A549 (cell line): ENCODE measurements at regions not wholly inside any gene's neighbourhood (a gene's known extent, or its start where the extent isn't known, plus 50 kb on each side); places are given as distances from the start of the nearest gene placed in this dataset.

Experiments used
- ATAC-seq, 2 experiments: fragments of 200-7000 bp in 1 of 2; fragments of >200 bp in 1 of 2; cut with Nextera tagmentation in 1 of 2; cut with Tn5 transposase in 1 of 2; 3 replicates each; pipeline versions ENCODE4 v1.8.0 to v1.9.1; 2018 to 2020; ENCODE audit warnings: mild to moderate bottlenecking in 1 of 2, moderate library complexity in 1 of 2
- CTCF ChIA-PET: fragments of 300-600 bp; sonication (Branson Sonifier 250); formaldehyde crosslinking; extraction: SDS; loops from one replicate; lab custom pipeline; 2021; ENCODE audit warnings: antibody characterized with exemption, inconsistent platforms; lab: Yijun Ruan, JAX
- POLR2A ChIA-PET: fragments of 350-600 bp; formaldehyde crosslinking; extraction: SDS; loops from one replicate; lab custom pipeline; 2021; ENCODE audit warnings: antibody characterized with exemption, inconsistent platforms; lab: Yijun Ruan, JAX
- DNase-seq, 2 experiments: peaks; one replicate each; pipeline versions ENCODE4 v3.0.0 to v3.0.0-alpha.2; 2011 to 2016; ENCODE audit warnings: low read depth in 1 of 2, low spot score in 1 of 2
- FAIRE-seq: peaks from 2 replicates; lab custom pipeline; 2011; peaks lifted over from hg19 to GRCh38; lab: Jason Lieb, UNC
- H3K27ac ChIP-seq, 2 experiments: fragments of >200 bp; sonication (Bioruptor Twin); formaldehyde crosslinking; 3 replicates each; pipeline ENCODE4 v1.5.1; 2016 to 2017
- H3K4me1 ChIP-seq: fragments of >200 bp; sonication (Bioruptor Twin); formaldehyde crosslinking; 3 replicates; pipeline ENCODE4 v1.6.1; 2016
- H3K4me2 ChIP-seq: fragments of >200 bp; sonication (Bioruptor Twin); formaldehyde crosslinking; 3 replicates; pipeline ENCODE4 v1.6.1; 2016
- H3K4me3 ChIP-seq: fragments of >200 bp; sonication (Bioruptor Twin); formaldehyde crosslinking; 3 replicates; pipeline ENCODE4 v1.5.1; 2016
- H3K9me3 ChIP-seq: fragments of >200 bp; sonication (Bioruptor Twin); formaldehyde crosslinking; 3 replicates; pipeline ENCODE4 v1.6.1; 2016
- BHLHE40 ChIP-seq: IDR thresholded peaks from 2 replicates; pipeline ENCODE4 v1.6.1; 2012; ENCODE audit warnings: low read depth, low read length, inconsistent platforms
- CBX8 ChIP-seq: fragments of 200-600 bp; sonication (generic); IDR thresholded peaks from 2 replicates; pipeline ENCODE4 v1.6.1; 2016
- CHD4 ChIP-seq: fragments of 200-600 bp; sonication (generic); IDR thresholded peaks from 2 replicates; pipeline ENCODE4 v1.6.1; 2016; ENCODE audit warnings: antibody characterized with exemption, mild to moderate bottlenecking, borderline replicate concordance
- CTCF ChIP-seq: fragments of >200 bp; sonication (Bioruptor Twin); formaldehyde crosslinking; IDR thresholded peaks from 3 replicates; pipeline ENCODE4 v1.5.1; 2016
- EP300 ChIP-seq, 2 experiments: fragments of >200 bp; sonication (Bioruptor Twin); formaldehyde crosslinking; IDR thresholded peaks; 2 replicates in 1 of 2; 3 replicates in 1 of 2; pipeline ENCODE4 v1.6.1; 2016 to 2017
- ESRRA ChIP-seq: fragments of 150-350 bp; IDR thresholded peaks from 2 replicates; pipeline ENCODE4 v1.6.1; 2014; ENCODE audit warnings: mild to moderate bottlenecking, low read length, borderline replicate concordance
- GATA3 ChIP-seq: IDR thresholded peaks from 2 replicates; pipeline ENCODE4 v1.6.1; 2012; ENCODE audit warnings: borderline replicate concordance
- HMGXB4 ChIP-seq: fragments of 250-450 bp; sonication (Bioruptor Pico); IDR thresholded peaks from 2 replicates; pipeline ENCODE4 v1.5.0; 2021; ENCODE audit warnings: mild to moderate bottlenecking, moderate library complexity, borderline replicate concordance
- HOXA7 ChIP-seq: fragments of 250-450 bp; sonication (Bioruptor Pico); IDR thresholded peaks from 2 replicates; pipeline ENCODE4 v1.5.0; 2020; ENCODE audit warnings: mild to moderate bottlenecking, moderate library complexity
- HOXB13 ChIP-seq: fragments of 250-450 bp; sonication (Bioruptor Pico); IDR thresholded peaks from 2 replicates; pipeline ENCODE4 v1.5.0; 2020; ENCODE audit warnings: low read depth, mild to moderate bottlenecking, moderate library complexity
- JUN ChIP-seq, 2 experiments: fragments of >200 bp; sonication (Bioruptor Twin); formaldehyde crosslinking; IDR thresholded peaks; 2 replicates in 1 of 2; 3 replicates in 1 of 2; pipeline ENCODE4 v1.6.1; 2016 to 2017
- MAX ChIP-seq: IDR thresholded peaks from 2 replicates; pipeline ENCODE4 v1.6.1; 2012
- MAZ ChIP-seq: fragments of 150-350 bp; IDR thresholded peaks from 2 replicates; pipeline ENCODE4 v1.6.1; 2014; ENCODE audit warnings: antibody characterized with exemption, low read depth, low read length, borderline replicate concordance
- NR3C1 ChIP-seq: fragments of >200 bp; sonication (Bioruptor Twin); formaldehyde crosslinking; IDR thresholded peaks from 3 replicates; pipeline ENCODE4 v1.6.1; 2017
- POLR2AphosphoS2 ChIP-seq: conservative IDR thresholded peaks from 2 replicates; pipeline ENCODE4 v1.6.1; 2012; ENCODE audit warnings: low read length, improper control_type of control experiment, inconsistent platforms
- RCOR1 ChIP-seq: fragments of 150-350 bp; IDR thresholded peaks from 2 replicates; pipeline ENCODE4 v1.6.1; 2014; ENCODE audit warnings: antibody characterized with exemption, low read length, low read depth
- TP53 ChIP-seq: fragments of 250-450 bp; sonication (Bioruptor Pico); IDR thresholded peaks from 2 replicates; pipeline ENCODE4 v1.5.0; 2021; ENCODE audit warnings: mild to moderate bottlenecking, moderate library complexity
- ZFP36 ChIP-seq: fragments of 450-650 bp; IDR thresholded peaks from 2 replicates; pipeline ENCODE4 v1.6.1; 2014; ENCODE audit warnings: borderline replicate concordance; ENCODE audit not compliant: partially characterized antibody
- WGBS: methylation state at CpG from one replicate; pipeline ENCODE4 v1.1.6; 2017; ENCODE audit errors: missing lambda C conversion rate; 5-methylcytosine and 5-hydroxymethylcytosine counted together

GRCh38 chr22:25407226-25407858 is 157.1 kb upstream of the GRK3 start:
- Histone ChIP-seq H3K27ac (no peak overlapping the region), H3K9me3 (no peaks in the 10 kb centered on the region), H3K4me3 (no peak overlapping the region), H3K4me2 (no peak overlapping the region), H3K4me1 (peaks cover 13% of the 10 kb centered on the region)
- ChIA-PET POLR2A (no interaction called here), CTCF (interaction anchor here (0.7 to 1.5 kb wide), 3 partner anchors 14 to 954 kb away, joined by 5 to 6 read pairs (median 6); no protein-coding TSS in a partner anchor)
- FAIRE-seq: no peak
- WGBS: 90% methylated on average over 11 of the region's 11 CpGs
- ATAC-seq: no peak
- TF ChIP-seq HOXA7 (CRISPR knock-in tag) (no peak), NR3C1 (no peak), MAX (no peak), CHD4 (no peak), TP53 (CRISPR knock-in tag) (no peak), HMGXB4 (CRISPR knock-in tag) (no peak), GATA3 (no peak), EP300 (IDR thresholded peaks at IDR 0.05) (no peak), RCOR1 (no peak)
- DNase-seq: no peak

GRCh38 chr22:25407859-25408229 is 156.6 kb upstream of the GRK3 start:
- Histone ChIP-seq H3K4me1 (peaks cover 8% of the 10 kb centered on the region; the same call in 1 of the 3 replicates), H3K4me3 (no peak overlapping the region), H3K9me3 (no peaks in the 10 kb centered on the region), H3K4me2 (no peak overlapping the region)
- TF ChIP-seq CBX8: no peak
- no peak for TF ChIP-seq JUN (IDR thresholded peaks at IDR 0.05)
- TF ChIP-seq ESRRA: no peak
- TF ChIP-seq BHLHE40: no peak
- no peak for TF ChIP-seq ZFP36
- no peak for TF ChIP-seq CTCF
- TF ChIP-seq MAZ: no peak
- TF ChIP-seq POLR2AphosphoS2: no peak
- TF ChIP-seq, all 56 proteins: peak for 0
- ChIA-PET CTCF (interaction anchor here (1.2 to 1.5 kb wide), 2 partner anchors 14 to 172 kb away, joined by 3 to 5 read pairs; no protein-coding TSS in a partner anchor), POLR2A (no interaction called here)
- ATAC-seq (no peak), FAIRE-seq (no peak), DNase-seq (no peak)
- 87% methylated on average over 2 of the region's 2 CpGs for WGBS
- no peak overlapping the region for H3K27ac ChIP-seq

GRCh38 chr22:25409240-25409639 is 155.2 kb upstream of the GRK3 start:
- Histone ChIP-seq H3K4me2 (no peak overlapping the region), H3K27ac (no peak overlapping the region), H3K9me3 (no peaks in the 10 kb centered on the region), H3K4me3 (no peak overlapping the region), H3K4me1 (no peaks in the 10 kb centered on the region)
- 81% methylated on average over 2 of the region's 3 CpGs for WGBS
- no peak for DNase-seq
- no peak for TF ChIP-seq HOXB13 (CRISPR knock-in tag)
- TF ChIP-seq, all 56 proteins: peak for 0
- FAIRE-seq (no peak), ATAC-seq (no peak)
- ChIA-PET POLR2A (no interaction called here), CTCF (interaction anchor here (1.2 to 1.4 kb wide), 3 partner anchors 16 to 208 kb away, joined by 3 read pairs; no protein-coding TSS in a partner anchor)
